HPDE6-E6E7 (cell line): ENCODE measurements at regions not wholly inside any gene's neighbourhood (a gene's known extent, or its start where the extent isn't known, plus 50 kb on each side); places are given as distances from the start of the nearest gene placed in this dataset.

Experiments used
- DNase-seq: peaks from one replicate; pipeline ENCODE4 v3.0.0; 2011; ENCODE audit warnings: missing footprints; ENCODE audit errors: extremely low spot score

DNA sequence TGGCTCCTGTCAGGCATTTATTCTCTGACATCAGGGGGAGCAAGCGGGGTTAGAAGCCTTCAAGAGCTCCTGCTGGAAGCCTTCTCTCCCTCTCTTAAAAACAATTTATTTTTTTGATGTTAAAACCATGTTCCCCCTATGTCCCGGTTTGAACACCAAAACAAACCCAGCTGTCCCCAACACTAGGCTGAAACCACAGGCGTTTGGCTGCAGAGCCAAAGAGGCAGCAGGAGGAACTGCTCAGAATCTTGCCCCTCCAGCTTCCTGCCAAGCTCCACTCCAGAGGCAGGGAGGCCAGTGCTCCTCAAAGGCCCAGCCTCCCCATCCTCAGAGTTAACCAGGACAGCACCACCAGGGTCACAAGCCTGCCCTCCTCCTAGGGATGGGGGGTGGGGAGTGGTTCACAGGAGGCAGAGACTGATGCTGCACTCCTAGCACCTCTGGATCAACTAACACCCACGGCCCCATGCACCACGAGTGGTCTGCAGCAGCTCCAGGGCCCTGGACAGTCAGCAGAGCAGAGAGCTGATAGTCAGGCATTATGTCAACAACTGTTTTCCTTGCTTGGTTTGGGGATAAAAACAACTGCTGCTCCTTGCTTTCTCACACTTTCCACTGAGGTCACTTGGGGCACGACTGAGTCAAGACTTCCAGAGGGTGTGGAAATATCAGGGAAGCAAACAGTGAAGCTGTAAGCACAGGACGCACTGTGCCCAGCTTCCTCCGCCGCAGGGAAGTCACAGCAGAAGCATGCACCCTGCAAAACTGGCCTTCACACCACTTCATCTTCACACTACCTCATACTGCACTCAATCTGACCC, 96.5 kb upstream of the ADRA1B start:
- DNase-seq = no peak

DNA sequence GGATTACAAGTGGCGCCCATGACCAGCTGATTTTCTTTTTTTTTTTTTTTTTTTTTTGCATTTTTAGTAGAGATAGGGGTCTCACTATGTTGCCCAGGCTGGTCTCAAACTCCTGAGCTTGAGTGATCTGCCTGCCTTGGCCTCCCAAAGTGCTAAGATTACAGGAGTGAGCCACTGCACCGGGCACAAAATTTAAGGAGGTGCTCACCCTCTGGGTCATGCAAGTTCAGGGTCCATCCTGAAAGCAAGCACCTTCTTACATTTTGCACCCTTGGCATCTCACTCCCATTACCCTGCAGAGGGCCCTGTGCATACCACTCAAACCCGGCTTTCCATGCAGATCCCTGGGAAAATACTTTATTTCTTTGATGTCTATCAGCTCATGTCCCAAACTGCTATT, 95.6 kb upstream of the ADRA1B start:
- DNase-seq = no peak

DNA sequence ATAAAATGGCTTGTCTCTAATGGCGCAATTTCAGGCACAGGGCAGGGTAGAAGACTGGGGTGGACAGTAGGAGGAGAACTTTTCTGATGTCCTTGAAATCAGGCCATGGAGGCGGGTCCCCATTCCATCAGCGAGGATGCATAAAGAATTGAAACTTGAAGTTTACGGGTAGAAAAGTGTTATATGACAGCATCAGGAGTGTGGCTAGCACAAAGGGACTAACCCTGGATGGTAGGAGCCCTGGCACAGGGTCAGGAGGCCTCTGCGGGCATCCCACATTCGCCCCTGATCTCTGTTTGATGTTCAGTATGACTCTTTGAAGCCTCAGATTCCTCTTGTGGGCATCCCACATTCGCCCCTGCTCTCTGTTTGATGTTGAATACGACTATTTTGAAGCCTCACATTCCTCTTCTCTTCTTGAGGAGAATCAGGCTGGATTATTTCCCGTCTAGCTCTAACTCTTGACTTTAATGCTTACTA, 94.8 kb upstream of the ADRA1B start:
- no peak for DNase-seq

DNA sequence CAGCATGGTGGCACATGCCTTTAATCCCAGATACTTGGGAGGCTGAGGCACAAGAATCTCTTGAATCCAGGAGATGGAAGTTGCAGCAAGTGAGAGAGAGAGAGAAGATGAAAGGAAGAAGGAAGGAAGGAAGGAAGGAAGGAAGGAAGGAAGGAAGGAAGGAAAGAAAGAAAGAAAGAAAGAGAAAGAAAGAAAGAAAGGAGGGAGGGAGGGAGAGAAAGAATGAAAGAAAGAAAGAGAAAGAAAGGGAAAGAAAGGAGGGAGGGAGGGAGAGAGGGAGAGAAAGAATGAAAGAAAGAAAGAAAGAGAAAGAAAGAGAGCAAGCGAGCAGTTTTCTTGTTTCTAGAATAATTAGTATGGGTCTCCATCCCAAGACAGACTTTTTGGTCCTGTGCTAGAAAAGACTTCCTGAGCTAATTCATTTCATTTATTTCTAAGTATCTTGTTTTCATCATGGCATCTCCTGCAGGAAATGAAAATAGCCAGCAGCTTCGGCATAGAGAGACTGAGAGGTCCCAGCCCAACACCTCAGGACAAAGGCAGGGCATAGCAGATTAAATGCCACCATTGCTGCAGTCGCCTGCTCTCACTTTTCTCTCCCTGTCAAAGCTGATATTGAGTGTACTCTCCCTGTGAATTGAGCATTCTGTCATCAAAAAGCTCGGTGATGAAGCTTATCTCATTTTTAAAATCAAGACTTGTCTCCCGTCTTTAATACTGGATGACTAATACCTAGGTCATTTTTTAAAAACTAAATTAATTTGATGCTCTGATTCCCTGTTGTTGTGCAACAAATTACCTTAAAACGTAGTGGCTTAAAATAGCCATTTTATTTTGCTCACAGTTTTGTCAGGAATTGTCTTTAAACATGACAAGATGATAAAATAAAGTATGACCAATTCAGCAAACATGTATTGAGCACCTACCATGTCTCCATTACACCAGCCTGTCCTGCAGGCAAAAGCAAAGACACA, 91.8 kb upstream of the ADRA1B start:
- no peak for DNase-seq

DNA sequence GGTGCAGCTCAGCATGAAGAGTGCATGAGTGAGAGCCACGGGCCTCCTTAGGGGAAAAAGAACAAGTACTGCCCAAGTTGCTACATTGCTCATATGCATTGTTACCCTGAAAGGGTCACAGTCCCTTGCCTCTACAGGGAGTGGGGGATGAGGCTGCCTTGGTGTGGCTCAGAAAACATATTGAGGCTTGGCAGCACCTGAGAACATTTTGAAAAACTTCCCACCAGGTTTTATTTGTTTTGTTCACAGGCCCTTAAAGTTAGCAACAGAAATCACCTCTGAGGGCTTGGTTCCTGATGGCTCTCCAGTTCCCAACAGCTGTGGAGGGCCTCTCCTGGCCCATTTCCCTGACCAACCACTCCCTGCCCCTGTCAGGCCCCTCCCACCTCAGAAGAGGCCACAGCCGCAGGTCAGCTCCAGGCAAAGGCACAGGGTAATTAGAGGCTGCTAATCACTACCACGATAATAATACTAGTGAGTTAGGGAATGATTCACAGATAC, 90.7 kb upstream of the ADRA1B start:
- DNase-seq = no peak

DNA sequence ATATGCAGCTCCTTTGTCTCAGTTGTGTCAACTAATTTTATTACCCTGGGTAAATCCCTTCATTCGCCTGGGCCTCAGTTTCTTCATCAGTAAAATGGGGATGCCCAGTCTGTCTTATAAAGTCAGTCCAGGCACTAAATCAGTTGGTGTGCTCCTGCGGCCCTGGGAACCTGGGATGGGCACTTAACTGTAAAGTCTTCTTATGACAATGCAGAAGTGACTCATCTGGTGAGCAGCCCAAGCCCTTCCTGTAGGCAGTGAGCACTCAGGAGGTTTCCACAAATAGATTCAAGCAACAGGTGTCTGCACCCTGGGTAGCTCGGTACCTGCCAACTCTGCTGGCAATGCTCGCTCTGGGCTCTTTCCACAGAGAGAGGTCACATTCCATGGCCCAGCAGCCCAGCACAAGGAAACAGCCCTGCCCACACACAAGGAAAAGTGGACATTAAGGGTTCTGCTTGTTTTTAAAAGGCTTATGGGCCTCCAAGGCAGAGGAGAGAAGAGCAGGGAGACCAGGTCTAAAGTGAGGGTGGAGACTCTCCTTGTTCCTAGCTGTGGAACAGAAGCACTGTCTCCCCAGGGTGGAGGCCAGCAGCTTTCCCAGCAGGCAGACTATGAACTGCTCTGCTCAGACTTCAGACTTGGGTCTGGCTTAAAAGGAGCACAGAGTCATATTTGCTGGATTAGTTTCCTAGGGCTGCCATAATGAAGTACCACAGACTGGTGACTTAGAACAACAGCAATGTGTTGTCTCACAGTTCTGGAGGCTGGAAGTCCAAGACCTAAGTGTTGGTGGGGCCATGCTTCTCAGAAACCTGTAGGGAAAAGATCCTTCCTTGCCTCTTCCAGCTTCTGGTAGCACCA, 89.7 kb upstream of the ADRA1B start:
- DNase-seq = peak; percentile 70

DNA sequence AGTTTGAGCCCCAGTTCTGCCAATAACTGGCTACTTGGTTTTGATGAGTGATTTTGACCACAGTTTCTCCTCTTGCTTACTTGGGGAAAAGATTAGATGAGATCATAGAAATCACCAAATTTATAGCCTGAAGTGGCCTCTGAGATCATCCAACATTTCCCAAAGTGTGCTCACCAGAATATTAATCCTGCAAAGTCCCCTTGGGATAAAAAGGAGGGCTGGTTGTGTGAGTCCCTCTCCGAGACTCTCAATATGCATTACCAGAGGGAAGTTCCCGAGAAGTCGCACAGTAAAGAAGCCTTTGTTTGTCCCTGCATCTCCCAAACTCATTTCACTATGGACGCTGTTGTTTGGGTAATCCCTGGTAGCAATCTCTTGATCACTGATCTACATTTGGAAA, 88.4 kb upstream of the ADRA1B start:
- no peak for DNase-seq

DNA sequence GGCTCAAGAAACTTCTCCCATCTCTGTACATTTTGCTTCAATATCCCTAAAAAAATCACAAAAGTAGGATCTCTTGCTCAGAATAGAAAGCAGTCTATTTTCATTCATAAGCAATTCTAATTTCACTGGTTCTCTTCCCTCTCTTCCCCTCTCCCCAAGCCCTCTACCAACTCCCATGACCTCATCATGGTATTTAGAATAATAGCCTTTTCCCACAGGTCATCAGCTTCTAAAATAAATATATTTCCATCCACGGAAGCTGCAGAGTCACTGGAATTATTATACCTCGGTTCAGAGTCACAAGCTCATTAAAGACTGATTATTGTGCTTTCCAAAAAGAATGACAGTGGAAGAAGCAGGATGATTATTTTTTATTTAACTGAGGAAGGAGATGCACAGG, 84.2 kb upstream of the ADRA1B start:
- no peak for DNase-seq

DNA sequence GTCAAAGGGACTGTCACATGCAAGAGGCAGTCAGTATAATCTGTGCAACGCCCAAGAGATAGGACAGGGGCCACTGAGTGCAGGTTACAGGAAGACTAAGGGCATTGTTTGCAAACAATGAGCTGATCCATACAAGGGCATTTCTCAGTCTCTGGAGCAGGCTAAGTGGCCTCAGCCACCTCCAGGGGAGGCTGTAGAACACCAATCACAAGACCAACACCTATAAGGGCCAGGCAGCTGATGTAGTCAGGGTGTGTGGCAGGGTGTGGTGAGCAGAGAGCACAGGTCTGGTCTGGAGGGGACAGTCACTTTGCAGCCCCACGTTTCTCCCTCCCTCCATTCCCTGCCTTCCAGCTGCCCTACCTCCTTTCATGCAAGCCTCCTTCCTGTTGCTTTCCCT, 83.2 kb upstream of the ADRA1B start:
- DNase-seq = no peak

DNA sequence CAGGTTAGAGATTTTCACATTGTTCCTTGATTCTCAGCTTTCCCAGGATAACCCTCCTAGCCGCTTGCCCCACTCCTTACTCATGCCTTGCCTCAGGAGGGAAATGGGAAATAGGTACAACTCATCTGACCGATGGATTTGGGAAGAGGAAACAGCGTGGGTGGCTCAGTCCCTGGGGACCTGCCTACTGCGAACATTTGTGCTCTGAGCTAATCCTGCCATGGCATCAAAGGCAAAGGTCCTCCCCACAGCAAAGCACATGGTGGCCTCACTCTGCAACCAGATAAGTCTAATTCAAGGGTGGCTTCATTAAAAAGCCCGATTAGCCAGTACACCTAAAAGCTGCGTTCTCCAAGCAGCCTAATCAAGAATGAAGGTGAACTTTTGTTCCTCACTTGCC, 82.4 kb upstream of the ADRA1B start:
- DNase-seq = no peak

DNA sequence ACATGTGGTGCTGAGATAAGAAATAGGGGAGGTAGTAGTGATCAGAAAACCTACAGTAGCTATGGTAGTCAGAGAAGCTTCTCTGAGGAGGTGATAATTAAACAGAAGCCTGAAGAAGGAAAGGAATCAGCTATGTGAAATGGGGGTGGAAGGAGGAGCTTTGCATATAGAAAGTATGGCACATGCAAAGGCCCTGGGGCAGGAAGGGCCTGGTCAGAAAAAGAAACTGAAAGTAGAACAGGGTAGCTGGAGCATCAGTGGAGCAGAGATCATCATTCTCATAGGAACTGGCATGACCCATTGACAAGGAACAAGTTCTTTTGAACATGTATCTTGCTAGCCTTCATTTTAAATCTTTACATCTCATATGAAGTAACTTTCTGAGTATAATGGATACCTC, 80.7 kb upstream of the ADRA1B start:
- DNase-seq = no peak

DNA sequence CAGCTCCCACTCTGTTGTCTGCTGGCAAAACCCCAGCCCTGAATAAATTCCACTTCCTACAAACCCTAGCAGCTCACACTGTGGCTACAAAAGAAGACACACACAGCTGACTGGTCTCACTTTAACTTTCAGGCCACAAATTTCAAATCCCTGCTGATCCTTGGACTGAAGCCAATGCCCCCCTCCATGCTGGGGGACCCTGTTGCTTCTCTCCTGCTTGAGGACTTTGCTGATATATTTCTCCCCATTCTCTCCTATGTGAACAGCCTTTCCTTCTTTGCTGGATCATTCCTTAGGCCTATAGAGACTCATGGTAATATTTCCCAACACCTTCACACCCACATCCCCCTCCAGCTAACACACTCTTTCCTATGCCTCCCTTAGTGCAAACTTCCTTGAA, 79.6 kb upstream of the ADRA1B start:
- DNase-seq = no peak

DNA sequence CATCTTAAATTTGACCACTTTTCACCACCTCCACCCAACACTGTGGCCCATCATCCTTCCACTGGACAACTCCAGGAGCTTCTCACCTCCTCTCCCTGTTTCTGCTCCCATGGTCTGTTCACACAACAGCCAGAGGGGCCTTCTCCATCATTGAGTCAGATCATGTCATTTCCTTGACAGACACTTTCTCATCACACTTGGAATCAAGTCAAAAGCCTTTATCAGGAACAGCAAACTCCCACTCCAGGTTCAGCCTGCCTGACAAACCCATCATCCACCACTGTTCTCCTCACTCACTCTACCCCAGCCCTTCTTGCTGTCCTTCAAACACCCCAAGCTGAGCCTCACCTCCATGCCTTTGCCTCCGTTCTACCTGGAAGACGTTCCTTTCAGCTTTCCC, 78.4 kb upstream of the ADRA1B start:
- DNase-seq = no peak

DNA sequence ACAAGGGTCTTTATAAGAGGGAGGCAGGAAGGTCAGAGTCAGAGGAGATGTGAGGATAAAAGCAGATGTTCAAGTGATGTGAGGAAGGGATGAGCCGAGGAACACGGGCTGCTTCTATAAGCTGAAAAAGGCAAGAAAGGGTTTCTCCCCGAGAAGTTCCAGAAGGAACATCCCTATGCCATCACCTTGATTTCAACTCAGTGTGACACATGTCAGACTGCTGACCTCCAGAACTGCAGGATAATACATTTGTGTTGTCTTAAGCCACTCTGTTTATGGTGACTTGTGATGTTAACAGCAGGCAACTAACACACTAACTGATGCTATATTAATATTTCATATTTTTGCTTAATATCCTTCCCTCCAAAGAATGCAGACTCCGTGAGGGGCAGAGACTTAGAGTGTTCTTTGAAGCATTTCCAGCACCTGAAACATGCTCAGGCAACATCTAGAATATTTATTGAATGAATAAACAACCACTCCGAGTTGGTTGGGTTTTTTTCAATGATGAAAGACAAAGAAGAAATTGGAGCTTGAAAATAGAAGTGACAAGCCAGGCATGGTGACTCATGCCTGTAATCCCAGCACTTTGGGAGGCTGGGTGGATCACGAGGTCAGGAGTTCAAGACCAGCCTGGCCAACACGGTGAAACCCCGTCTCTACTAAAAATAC, 77.6 kb upstream of the ADRA1B start:
- DNase-seq = peak; percentile 81

DNA sequence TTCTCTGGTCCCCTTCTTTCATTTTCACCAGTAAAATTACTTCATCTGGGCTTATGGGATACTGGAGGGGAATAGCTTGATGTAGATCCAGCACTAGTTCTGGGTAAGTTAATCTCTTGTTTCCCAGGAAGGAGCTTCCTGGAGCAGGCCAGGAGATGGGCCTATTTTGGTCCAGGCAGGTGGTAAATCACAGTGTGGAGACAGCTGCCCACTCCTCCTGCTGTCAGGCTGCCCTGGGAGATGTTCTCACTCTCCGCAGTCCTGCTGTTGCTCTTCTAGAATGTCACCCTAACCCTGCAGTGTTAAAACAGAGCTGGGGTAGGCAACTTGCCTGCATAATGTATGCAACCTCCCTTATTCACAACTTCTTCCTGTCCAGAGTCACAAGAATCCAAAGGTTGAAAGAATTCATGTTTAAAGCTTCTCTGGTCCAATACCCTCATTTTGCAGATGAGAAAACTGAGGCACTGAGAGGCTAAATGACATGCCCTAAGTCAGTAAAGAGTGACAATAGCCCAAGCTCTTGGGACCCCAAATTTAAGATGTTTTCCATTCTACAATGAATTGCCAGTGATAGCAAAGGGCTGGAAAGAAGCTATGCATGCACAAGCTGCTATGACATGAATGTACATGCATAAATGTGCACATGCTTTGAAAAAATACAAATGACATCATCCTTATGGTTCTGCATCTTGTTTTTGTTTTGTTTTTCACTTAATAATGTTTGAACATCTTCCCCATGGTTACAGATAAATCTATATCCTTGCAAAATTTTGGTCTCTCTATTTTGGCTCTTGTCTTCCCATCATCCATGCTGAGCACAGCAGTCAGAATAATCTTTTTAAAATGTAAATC, 71.8 kb upstream of the ADRA1B start:
- DNase-seq = no peak

DNA sequence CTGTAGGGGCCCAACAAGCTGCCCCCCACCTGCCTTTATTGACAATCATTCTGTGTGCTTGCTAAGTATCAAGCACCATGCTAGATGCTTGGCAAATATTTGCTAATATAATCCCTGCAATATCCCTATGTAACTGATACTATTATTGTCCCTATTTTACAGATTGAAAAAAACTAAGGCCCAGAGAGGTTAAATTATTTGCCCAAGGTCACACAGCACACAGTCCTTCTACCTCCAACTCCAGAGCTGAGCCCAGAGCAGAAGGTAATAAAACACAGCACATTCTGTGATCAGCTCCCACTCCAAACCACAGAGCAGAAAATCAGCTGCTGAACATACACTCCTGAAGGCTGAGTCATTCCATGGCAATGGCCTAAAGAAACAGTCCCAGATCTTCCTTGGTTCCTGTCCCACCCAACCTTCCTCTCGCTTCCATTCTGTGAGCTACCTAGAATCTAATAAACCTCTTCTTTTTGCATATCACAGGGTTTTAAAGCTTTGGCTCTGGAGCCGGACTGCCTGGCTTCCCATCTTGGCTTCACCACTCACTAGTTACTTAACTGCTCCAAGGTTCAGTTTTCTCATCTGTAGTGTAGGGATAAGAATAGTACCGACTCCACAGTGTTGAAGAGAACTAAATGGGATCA, 66.7 kb upstream of the ADRA1B start:
- DNase-seq = no peak

DNA sequence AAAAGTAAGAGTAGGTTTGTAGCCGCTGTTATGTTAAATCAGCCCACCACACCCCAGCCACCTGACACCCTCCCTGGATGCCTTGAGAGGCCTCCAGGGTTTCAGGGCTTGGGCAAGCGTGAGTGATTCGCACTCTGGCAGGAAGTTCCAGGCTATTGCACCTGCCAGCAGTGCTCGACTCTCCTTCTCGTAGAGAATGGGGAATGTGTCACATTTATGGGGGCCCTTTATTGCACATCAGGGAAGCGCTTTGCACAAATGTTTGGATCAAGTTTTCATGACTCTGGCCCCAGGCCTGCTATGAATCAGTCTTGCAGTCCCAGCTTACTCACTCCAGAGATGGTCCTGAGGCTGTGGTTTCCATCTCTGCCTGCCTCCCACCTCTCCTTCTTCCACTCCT, 66.1 kb upstream of the ADRA1B start:
- peak; percentile 77 for DNase-seq

DNA sequence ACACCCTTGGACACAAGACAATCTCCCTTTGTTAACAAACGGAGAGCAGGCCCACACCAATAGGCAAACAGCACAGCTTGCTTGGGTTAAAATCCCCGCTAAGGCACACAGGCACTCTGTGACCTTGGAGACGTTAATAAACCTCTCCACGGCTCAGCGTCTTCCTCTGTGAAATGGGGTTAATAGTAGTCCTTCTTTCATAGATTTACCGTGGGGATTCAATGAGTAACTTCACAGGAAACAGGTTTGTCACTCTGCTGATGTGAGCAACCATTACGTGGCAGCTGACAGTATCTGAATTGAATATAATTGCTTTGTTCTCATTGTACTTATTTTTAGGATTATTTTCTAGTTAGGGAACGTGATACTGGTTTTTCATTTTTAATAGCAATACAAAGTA, 65.2 kb upstream of the ADRA1B start:
- DNase-seq = peak; percentile 51

DNA sequence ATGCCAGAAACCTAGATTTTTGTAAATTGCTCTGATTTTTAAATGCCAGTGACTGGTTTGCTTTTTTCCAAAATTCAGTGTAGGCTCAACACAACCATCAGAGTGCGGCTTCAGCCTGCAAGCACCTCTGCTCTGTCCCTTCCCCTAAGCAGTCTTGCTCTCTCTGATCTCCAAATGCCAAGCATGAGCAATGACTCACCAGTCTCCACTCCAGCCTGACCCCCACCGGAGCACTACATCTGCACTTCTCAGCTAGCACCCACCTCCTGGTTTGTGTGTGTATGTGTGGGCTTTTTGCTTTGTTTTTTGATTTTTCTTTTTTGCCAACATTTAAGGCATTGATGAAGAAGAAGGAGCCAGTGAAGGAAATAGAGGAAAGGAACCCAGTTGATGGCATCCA, 61.4 kb upstream of the ADRA1B start:
- no peak for DNase-seq
